Esophagus muscularis mucosa (tissue), 4 donors: ENCODE measurements at regions not wholly inside any gene's neighbourhood (a gene's known extent, or its start where the extent isn't known, plus 50 kb on each side); places are given as distances from the start of the nearest gene placed in this dataset.
"Not testable (repeated sequence)": the region's sequence is repeated elsewhere in the genome, so short reads cannot be mapped to it uniquely, and the experiment has no call there.

Source experiments
- EP300 ChIP-seq: sonication (generic); formaldehyde crosslinking; IDR thresholded peaks from one replicate; pipeline ENCODE4 v1.6.1; 2017; ENCODE audit warnings: antibody characterized with exemption
- POLR2A ChIP-seq: fragments of 450-650 bp; IDR thresholded peaks from one replicate; pipeline ENCODE4 v1.6.1; 2017; ENCODE audit warnings: antibody characterized with exemption, moderate library complexity, mild to moderate bottlenecking, low read depth
- POLR2AphosphoS5 ChIP-seq, 2 donors: sonication (generic); formaldehyde crosslinking; IDR thresholded peaks; one replicate each; pipeline ENCODE4 v1.6.1; 2017; ENCODE audit warnings: antibody characterized with exemption in 2 of 2
- TF ChIP-seq, protein P1 (sequence below), 3 experiments: fragments of 200-600 bp in 2 of 3; fragments of 450-650 bp in 1 of 3; sonication (generic) in 2 of 3; IDR thresholded peaks; one replicate each; pipeline ENCODE4 v1.5.1; 2017 to 2019; ENCODE audit warnings: antibody characterized with exemption in 3 of 3, mild to moderate bottlenecking in 2 of 3, moderate library complexity in 1 of 3

DNA sequence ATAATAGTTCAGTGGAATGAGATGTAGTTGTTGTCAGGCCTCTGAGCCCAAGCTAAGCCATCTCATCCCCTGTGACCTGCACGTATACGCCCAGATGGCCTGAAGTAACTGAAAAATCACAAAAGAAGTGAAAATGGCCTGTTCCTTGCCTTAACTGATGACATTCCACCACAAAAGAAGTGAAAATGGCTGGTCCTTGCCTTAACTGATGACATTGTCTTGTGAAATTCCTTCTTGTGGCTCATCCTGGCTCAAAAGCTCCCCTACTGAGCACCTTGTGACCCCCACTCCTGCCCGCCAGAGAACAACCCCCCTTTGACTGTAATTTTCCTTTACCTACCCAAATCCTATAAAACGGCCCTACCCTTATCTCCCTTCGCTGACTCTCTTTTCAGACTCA is 361.4 kb upstream of the ARRDC3 start:
- not testable (repeated sequence) for TF ChIP-seq POLR2A; POLR2AphosphoS5 (IDR thresholded peaks at IDR 0.05); EP300
- TF ChIP-seq, protein P1, sequence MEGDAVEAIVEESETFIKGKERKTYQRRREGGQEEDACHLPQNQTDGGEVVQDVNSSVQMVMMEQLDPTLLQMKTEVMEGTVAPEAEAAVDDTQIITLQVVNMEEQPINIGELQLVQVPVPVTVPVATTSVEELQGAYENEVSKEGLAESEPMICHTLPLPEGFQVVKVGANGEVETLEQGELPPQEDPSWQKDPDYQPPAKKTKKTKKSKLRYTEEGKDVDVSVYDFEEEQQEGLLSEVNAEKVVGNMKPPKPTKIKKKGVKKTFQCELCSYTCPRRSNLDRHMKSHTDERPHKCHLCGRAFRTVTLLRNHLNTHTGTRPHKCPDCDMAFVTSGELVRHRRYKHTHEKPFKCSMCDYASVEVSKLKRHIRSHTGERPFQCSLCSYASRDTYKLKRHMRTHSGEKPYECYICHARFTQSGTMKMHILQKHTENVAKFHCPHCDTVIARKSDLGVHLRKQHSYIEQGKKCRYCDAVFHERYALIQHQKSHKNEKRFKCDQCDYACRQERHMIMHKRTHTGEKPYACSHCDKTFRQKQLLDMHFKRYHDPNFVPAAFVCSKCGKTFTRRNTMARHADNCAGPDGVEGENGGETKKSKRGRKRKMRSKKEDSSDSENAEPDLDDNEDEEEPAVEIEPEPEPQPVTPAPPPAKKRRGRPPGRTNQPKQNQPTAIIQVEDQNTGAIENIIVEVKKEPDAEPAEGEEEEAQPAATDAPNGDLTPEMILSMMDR (IDR thresholded peaks at IDR 0.05), result not testable (repeated sequence)
